Pancreas (tissue), 10 donors: ENCODE measurements at regions not wholly inside any gene's neighbourhood (a gene's known extent, or its start where the extent isn't known, plus 50 kb on each side); places are given as distances from the start of the nearest gene placed in this dataset.

Experiments used
- ATAC-seq, 4 donors: fragments of 200-7000 bp; cut with Tn5 transposase; one replicate each; pipeline versions ENCODE4 v1.8.0 to v1.9.1; 2020; ENCODE audit warnings: mild to moderate bottlenecking in 4 of 4, moderate library complexity in 4 of 4
- DNase-seq, 6 donors: peaks; one replicate each; pipeline ENCODE4 v3.0.0-alpha.2; 2020
- FAIRE-seq: peaks from 2 replicates; lab custom pipeline; 2012; peaks lifted over from hg19 to GRCh38; lab: Jason Lieb, UNC
- H3K27ac ChIP-seq, 4 donors: fragments of 200-600 bp; sonication (generic); 1 replicate in 3 of 4; 2 replicates in 1 of 4; pipeline versions ENCODE4 v1.5.0 to v1.8.0; 2020
- H3K27me3 ChIP-seq, 4 donors: fragments of 200-600 bp; one replicate each; pipeline ENCODE4 v1.8.0; 2021
- H3K36me3 ChIP-seq, 3 donors: fragments of 200-600 bp; sonication (generic) in 1 of 3; one replicate each; pipeline versions ENCODE4 v1.5.0 to v1.8.0; 2020 to 2021
- H3K4me1 ChIP-seq, 3 donors: fragments of 200-600 bp; one replicate each; pipeline ENCODE4 v1.8.0; 2021
- H3K4me3 ChIP-seq, 4 donors: fragments of 200-600 bp; sonication (generic) in 2 of 4; one replicate each; pipeline versions ENCODE4 v1.5.0 to v1.8.0; 2020 to 2021
- H3K9me3 ChIP-seq, 4 donors: fragments of 200-600 bp; one replicate each; pipeline ENCODE4 v1.8.0; 2021
- CTCF ChIP-seq, 4 donors: fragments of 200-600 bp; sonication (generic) in 3 of 4; IDR thresholded peaks; one replicate each; pipeline versions ENCODE4 v1.5.0 to v1.8.0; 2021; ENCODE audit warnings: antibody characterized with exemption in 4 of 4
- WGBS, 2 donors: extraction: QIAGEN DNeasy Blood & Tissue Kit; methylation state at CpG; one replicate each; pipeline ENCODE4 v1.1.7; 2013; 5-methylcytosine and 5-hydroxymethylcytosine counted together
- intact Hi-C, 3 donors: fragments of 100-400 bp; cut with DNase I; formaldehyde crosslinking; loops; one replicate each; pipeline versions ENCODE4 v1.11.1 to v1.14.2; 2022
- donor health status: healthy with polysubstance abuse.
- donor health status: DM: no; HTN: no; CAD: no; lungs with moderate emphysema.
- donor health status: DM: no; HTN: no; CAD: no.
- donor health status: control.
- donor health status: control.
- donor health status: Bipolar disorder and iron deficiency.
- donor health status: DM: yes; HTN: yes; CAD: no.
- donor health status: DM: no; HTN: no; CAD: no.
- donor health status: DM: no; HTN: no; CAD: no.
- donor health status: DM: yes; HTN: yes; CAD: no.

GRCh38 chr15:26374806-26375205, 398.1 kb downstream of the GABRB3 start:
- Histone ChIP-seq H3K27ac (no peak overlapping the region), H3K27me3 (no peaks in the 10 kb centered on the region), H3K4me1 (no peaks in the 10 kb centered on the region), H3K36me3 (no peaks in the 10 kb centered on the region), H3K9me3 (no peaks in the 10 kb centered on the region), H3K4me3 (no peak overlapping the region)
- DNase-seq (no peak), FAIRE-seq (no peak), ATAC-seq (no peak)
- no peak for TF ChIP-seq CTCF (IDR thresholded peaks at IDR 0.05)
- 53 to 66% methylated on average over 1 of the region's 1 CpG for WGBS, 2 donors
- intact Hi-C loops, result no loop called here

- 29 to 42% methylated on average over 6 of the region's 6 CpGs for WGBS, 2 donors
- no peak for TF ChIP-seq CTCF (IDR thresholded peaks at IDR 0.05)
- intact Hi-C loops, result no loop called here
- Histone ChIP-seq H3K27me3 (no peaks in the 10 kb centered on the region), H3K4me1 (no peaks in the 10 kb centered on the region), H3K27ac (no peak overlapping the region), H3K4me3 (no peak overlapping the region), H3K9me3 (no peaks in the 10 kb centered on the region), H3K36me3 (no peaks in the 10 kb centered on the region)
- no peak for DNase-seq
- no peak for ATAC-seq
- FAIRE-seq, result no peak
These were observed 400.2 kb downstream of the GABRB3 start for GRCh38 chr15:26372706-26373105.

- no peak for TF ChIP-seq CTCF (IDR thresholded peaks at IDR 0.05)
- Histone ChIP-seq H3K4me1 (no peaks in the 10 kb centered on the region), H3K4me3 (no peak overlapping the region), H3K9me3 (no peaks in the 10 kb centered on the region), H3K27ac (no peak overlapping the region), H3K36me3 (no peaks in the 10 kb centered on the region), H3K27me3 (no peaks in the 10 kb centered on the region)
- ATAC-seq (no peak), DNase-seq (no peak), FAIRE-seq (no peak)
- intact Hi-C loops, result no loop called here
- WGBS, 2 donors, result 66 to 73% methylated on average over 4 of the region's 4 CpGs
These were observed 407.8 kb downstream of the GABRB3 start for GRCh38 chr15:26365077-26365476.

- Histone ChIP-seq H3K36me3 (no peaks in the 10 kb centered on the region), H3K4me3 (no peak overlapping the region), H3K27ac (no peak overlapping the region), H3K4me1 (no peaks in the 10 kb centered on the region), H3K27me3 (no peaks in the 10 kb centered on the region), H3K9me3 (no peaks in the 10 kb centered on the region)
- intact Hi-C loops, result no loop called here
- no peak for TF ChIP-seq CTCF (IDR thresholded peaks at IDR 0.05)
- 54 to 58% methylated on average over 4 of the region's 4 CpGs for WGBS, 2 donors
- no peak for ATAC-seq
- no peak for FAIRE-seq
- DNase-seq, result no peak
These were observed 413.0 kb downstream of the GABRB3 start for GRCh38 chr15:26359855-26360254.

- no peak for TF ChIP-seq CTCF (IDR thresholded peaks at IDR 0.05)
- FAIRE-seq (no peak), ATAC-seq (no peak), DNase-seq (no peak)
- intact Hi-C loops, result no loop called here
- Histone ChIP-seq H3K4me3 (no peak overlapping the region), H3K4me1 (no peaks in the 10 kb centered on the region), H3K36me3 (no peaks in the 10 kb centered on the region), H3K9me3 (no peaks in the 10 kb centered on the region), H3K27me3 (no peaks in the 10 kb centered on the region), H3K27ac (no peak overlapping the region)
- WGBS, 2 donors, result 39 to 43% methylated on average over 3 of the region's 3 CpGs
These were observed 414.2 kb downstream of the GABRB3 start for GRCh38 chr15:26358708-26359107.
